ENCODE measurements at regions not wholly inside any gene's neighbourhood (a gene's known extent, or its start where the extent isn't known, plus 50 kb on each side); places are given as distances from the start of the nearest gene placed in this dataset.

DNA sequence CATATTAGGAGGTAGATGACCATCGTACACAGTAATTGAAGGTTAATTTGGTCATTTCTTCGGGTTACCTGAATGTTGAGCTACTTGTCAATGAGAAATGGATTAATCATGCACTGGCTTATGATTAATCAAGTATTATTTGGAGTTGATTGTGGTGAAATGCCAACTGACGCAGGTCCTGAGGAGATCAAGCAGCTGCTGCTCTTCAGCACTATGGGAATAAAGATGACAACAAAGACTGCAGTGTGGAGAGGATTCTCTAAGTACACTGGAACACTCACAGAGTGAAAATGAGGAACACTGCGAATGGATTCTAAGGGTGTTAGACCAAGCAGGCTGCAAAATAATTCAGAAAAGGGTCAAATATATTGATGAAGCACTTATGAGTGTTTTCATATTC is 202.8 kb upstream of the DIO2 start:
- TF ChIP-seq EZH2 (IDR thresholded peaks at IDR 0.05; ENCODE audit: insufficient read depth, poor library complexity, severe bottlenecking) (no peak), EZH2phosphoT487 (IDR thresholded peaks at IDR 0.05; ENCODE audit: insufficient read depth, low read depth) (no peak)
